KMS-11 (cell line): ENCODE measurements at regions not wholly inside any gene's neighbourhood (a gene's known extent, or its start where the extent isn't known, plus 50 kb on each side); places are given as distances from the start of the nearest gene placed in this dataset.

ENCODE experiments used
- H2AFZ ChIP-seq: fragments of 200-600 bp; sonication (generic); 2 replicates; pipeline ENCODE4 v1.6.1; 2016; ENCODE audit warnings: antibody characterized with exemption, mixed run types, low read depth
- H3K27ac ChIP-seq: fragments of 200-600 bp; sonication (generic); 2 replicates; pipeline ENCODE4 v1.6.1; 2016; ENCODE audit warnings: mild to moderate bottlenecking, mixed run types
- H3K27me3 ChIP-seq: fragments of 200-600 bp; sonication (generic); 2 replicates; pipeline ENCODE4 v1.6.1; 2017; ENCODE audit warnings: mild to moderate bottlenecking, low read depth, mixed run types, moderate library complexity; ENCODE audit not compliant: insufficient read depth
- H3K36me3 ChIP-seq: fragments of 200-600 bp; sonication (generic); 2 replicates; pipeline ENCODE4 v1.6.1; 2017; ENCODE audit warnings: mild to moderate bottlenecking, mixed run types; ENCODE audit not compliant: insufficient read depth
- H3K4me1 ChIP-seq: fragments of 200-600 bp; sonication (generic); 2 replicates; pipeline ENCODE4 v1.6.1; 2016; ENCODE audit warnings: mild to moderate bottlenecking, low read depth, mixed run types; ENCODE audit not compliant: poor library complexity, severe bottlenecking
- H3K4me2 ChIP-seq: fragments of 200-600 bp; sonication (generic); 2 replicates; pipeline ENCODE4 v1.7.0; 2016; ENCODE audit warnings: mild to moderate bottlenecking, mixed run types
- H3K4me3 ChIP-seq: fragments of 200-600 bp; sonication (generic); IDR thresholded peaks from 2 replicates; pipeline ENCODE4 v1.6.1; 2017; ENCODE audit warnings: low read depth, low read length, mixed read lengths; ENCODE audit not compliant: insufficient read depth
- H3K79me2 ChIP-seq: fragments of 200-600 bp; sonication (generic); 2 replicates; pipeline ENCODE4 v1.6.1; 2016; ENCODE audit warnings: low read depth, mixed run types; ENCODE audit not compliant: insufficient read depth
- H3K9ac ChIP-seq: fragments of 200-600 bp; sonication (generic); 2 replicates; pipeline ENCODE4 v1.6.1; 2016; ENCODE audit warnings: mild to moderate bottlenecking, mixed run types
- H4K20me1 ChIP-seq: fragments of 200-600 bp; sonication (generic); 2 replicates; pipeline ENCODE4 v1.6.1; 2016; ENCODE audit warnings: mild to moderate bottlenecking, mixed run types; ENCODE audit not compliant: insufficient read depth
- CTCF ChIP-seq: fragments of 200-600 bp; sonication (generic); conservative IDR thresholded peaks from 2 replicates; pipeline ENCODE4 v1.6.1; 2017; ENCODE audit warnings: low read depth, mild to moderate bottlenecking, antibody characterized with exemption, low read length, moderate library complexity, mixed read lengths

DNA sequence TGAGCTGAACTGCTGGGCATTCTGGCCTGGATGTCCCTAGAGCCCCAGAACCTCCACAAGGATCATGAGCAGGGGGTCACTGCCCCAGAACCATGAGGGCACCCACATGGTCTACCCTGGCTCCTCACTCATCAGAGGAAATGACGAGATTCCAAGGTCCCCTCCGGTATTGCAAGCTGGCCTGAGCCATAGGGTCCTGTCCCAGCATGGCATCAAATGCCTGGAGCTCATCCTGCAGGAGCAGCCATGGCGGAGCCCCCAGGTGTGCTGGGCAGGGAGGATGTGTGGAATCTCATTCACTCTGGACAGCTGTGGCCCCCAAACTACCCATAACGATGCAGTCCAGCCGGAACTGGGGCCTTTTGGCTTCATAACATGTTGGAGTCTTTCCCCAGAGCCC lies 66.6 kb upstream of the ANTXRL start:
- Histone ChIP-seq H3K79me2 (no peaks in the 10 kb centered on the region), H3K36me3 (no peaks in the 10 kb centered on the region), H3K27ac (no peak overlapping the region), H3K27me3 (no peaks in the 10 kb centered on the region), H3K4me1 (no peaks in the 10 kb centered on the region), H2AFZ (no peak overlapping the region), H3K9ac (no peak overlapping the region), H4K20me1 (no peaks in the 10 kb centered on the region), H3K4me3 (no peak overlapping the region), H3K4me2 (no peak overlapping the region)
- no peak for TF ChIP-seq CTCF

- TF ChIP-seq CTCF: no peak
- Histone ChIP-seq H3K4me1 (no peaks in the 10 kb centered on the region), H3K36me3 (no peaks in the 10 kb centered on the region), H3K27me3 (no peaks in the 10 kb centered on the region), H3K4me3 (no peak overlapping the region), H4K20me1 (no peaks in the 10 kb centered on the region), H3K27ac (no peak overlapping the region), H3K4me2 (no peak overlapping the region), H3K79me2 (no peaks in the 10 kb centered on the region), H2AFZ (no peak overlapping the region), H3K9ac (no peak overlapping the region)
Observed at GRCh38 chr10:46220872-46221538, 65.8 kb upstream of the ANTXRL start.

GRCh38 chr10:46222364-46222935 lies 64.3 kb upstream of the ANTXRL start:
- no peaks in the 10 kb centered on the region for H3K79me2 ChIP-seq
- no peak overlapping the region for H2AFZ ChIP-seq
- no peaks in the 10 kb centered on the region for H3K27me3 ChIP-seq
- no peak overlapping the region for H3K9ac ChIP-seq
- no peaks in the 10 kb centered on the region for H3K4me1 ChIP-seq
- H3K4me2 ChIP-seq: no peak overlapping the region
- no peak for TF ChIP-seq CTCF
- H3K36me3 ChIP-seq: no peaks in the 10 kb centered on the region
- H3K4me3 ChIP-seq: no peak overlapping the region
- H4K20me1 ChIP-seq: no peaks in the 10 kb centered on the region
- H3K27ac ChIP-seq: no peak overlapping the region

DNA sequence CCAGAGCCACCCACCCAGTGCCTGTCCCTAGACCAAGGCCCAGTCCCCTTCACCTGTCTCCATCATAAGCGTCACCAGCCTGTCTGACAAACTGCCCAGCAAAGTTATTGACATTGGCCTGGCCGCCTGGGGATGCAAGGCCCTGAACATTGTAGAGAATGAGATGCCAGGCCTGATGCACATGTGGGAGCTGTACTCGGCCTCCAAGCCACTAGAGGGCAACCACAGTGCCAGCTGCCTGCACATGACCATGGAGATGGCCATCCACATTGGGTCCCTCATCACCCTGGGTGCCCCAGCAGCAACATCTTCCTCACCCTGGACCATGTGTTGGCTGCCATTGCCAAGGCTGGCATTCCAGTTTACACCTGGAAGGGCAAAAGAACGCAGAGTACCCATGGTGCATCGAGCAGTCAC lies 63.7 kb upstream of the ANTXRL start:
- no peak overlapping the region for H3K27ac ChIP-seq
- H3K4me2 ChIP-seq: no peak overlapping the region
- peak overlapping the region; percentile 47; the same call in 1 of the 2 replicates for H2AFZ ChIP-seq
- H4K20me1 ChIP-seq: no peaks in the 10 kb centered on the region
- no peaks in the 10 kb centered on the region for H3K4me1 ChIP-seq
- H3K36me3 ChIP-seq: no peaks in the 10 kb centered on the region
- no peaks in the 10 kb centered on the region for H3K79me2 ChIP-seq
- no peak overlapping the region for H3K9ac ChIP-seq
- no peak overlapping the region for H3K4me3 ChIP-seq
- TF ChIP-seq CTCF: 0 out of 2 replicates have a peak, but pooled peaks have one; percentile 26
- H3K27me3 ChIP-seq: no peaks in the 10 kb centered on the region
